Parathyroid adenoma (tissue), 2 donors: ENCODE measurements at regions not wholly inside any gene's neighbourhood (a gene's known extent, or its start where the extent isn't known, plus 50 kb on each side); places are given as distances from the start of the nearest gene placed in this dataset.

Source experiments
- H2AFZ ChIP-seq: fragments of 300-600 bp; sonication (generic); one replicate; pipeline ENCODE4 v1.7.0; 2017; ENCODE audit warnings: antibody characterized with exemption, mild to moderate bottlenecking
- H3K27ac ChIP-seq: fragments of 300-600 bp; sonication (generic); one replicate; pipeline ENCODE4 v1.7.0; 2017
- H3K27me3 ChIP-seq: fragments of 300-600 bp; sonication (generic); one replicate; pipeline ENCODE4 v1.7.0; 2017; ENCODE audit warnings: low read length; ENCODE audit not compliant: control insufficient read depth, insufficient read depth
- H3K36me3 ChIP-seq: fragments of 300-600 bp; sonication (generic); one replicate; pipeline ENCODE4 v1.7.0; 2017; ENCODE audit warnings: low read length; ENCODE audit not compliant: control insufficient read depth, insufficient read depth
- H3K4me1 ChIP-seq: fragments of 300-600 bp; sonication (generic); one replicate; pipeline ENCODE4 v1.7.0; 2017; ENCODE audit warnings: control low read depth
- H3K4me2 ChIP-seq: fragments of 300-600 bp; sonication (generic); one replicate; pipeline ENCODE4 v1.7.0; 2017; ENCODE audit warnings: low read length
- H3K4me3 ChIP-seq: fragments of 300-600 bp; sonication (generic); one replicate; pipeline ENCODE4 v1.7.0; 2017; ENCODE audit warnings: low read depth, low read length
- H3K79me2 ChIP-seq: fragments of 300-600 bp; sonication (generic); one replicate; pipeline ENCODE4 v1.7.0; 2017; ENCODE audit warnings: control low read depth
- H3K9ac ChIP-seq: fragments of 300-600 bp; sonication (generic); one replicate; pipeline ENCODE4 v1.7.0; 2017; ENCODE audit warnings: mild to moderate bottlenecking
- H3K9me3 ChIP-seq: fragments of 300-600 bp; sonication (generic); one replicate; pipeline ENCODE4 v1.7.0; 2017; ENCODE audit warnings: low read length; ENCODE audit not compliant: control insufficient read depth
- TF ChIP-seq, protein P1 (sequence below): fragments of 300-600 bp; sonication (generic); IDR thresholded peaks from one replicate; pipeline ENCODE4 v1.7.0; 2017; ENCODE audit warnings: antibody characterized with exemption, mild to moderate bottlenecking
- donor health status: primary hyperparathyroidism.

DNA sequence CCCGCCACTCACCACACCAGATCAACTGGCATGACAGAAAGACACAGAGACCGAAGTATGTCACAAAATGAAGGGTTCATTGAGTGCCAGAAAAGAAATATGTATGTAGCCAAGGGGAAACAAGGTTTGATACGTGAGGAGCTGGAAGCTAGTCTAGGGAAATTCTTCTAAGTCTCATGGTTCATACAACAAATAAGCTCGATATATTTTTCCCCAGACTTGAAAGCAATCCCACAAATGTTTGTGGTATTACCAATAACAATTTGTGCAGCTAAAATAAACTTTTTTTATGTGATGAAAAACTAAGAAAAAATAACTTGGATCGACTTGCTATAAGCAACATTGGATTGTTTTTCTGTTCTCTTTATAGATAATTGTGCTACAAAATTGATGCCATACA lies 777.0 kb downstream of the TSN start:
- H3K27me3 ChIP-seq: no peaks in the 10 kb centered on the region
- H2AFZ ChIP-seq: no peak overlapping the region
- no peak overlapping the region for H3K4me2 ChIP-seq
- no peaks in the 10 kb centered on the region for H3K36me3 ChIP-seq
- no peak overlapping the region for H3K9ac ChIP-seq
- H3K9me3 ChIP-seq: no peaks in the 10 kb centered on the region
- no peak overlapping the region for H3K27ac ChIP-seq
- no peaks in the 10 kb centered on the region for H3K79me2 ChIP-seq
- H3K4me1 ChIP-seq: no peaks in the 10 kb centered on the region
- H3K4me3 ChIP-seq: no peak overlapping the region
- TF ChIP-seq, protein P1, sequence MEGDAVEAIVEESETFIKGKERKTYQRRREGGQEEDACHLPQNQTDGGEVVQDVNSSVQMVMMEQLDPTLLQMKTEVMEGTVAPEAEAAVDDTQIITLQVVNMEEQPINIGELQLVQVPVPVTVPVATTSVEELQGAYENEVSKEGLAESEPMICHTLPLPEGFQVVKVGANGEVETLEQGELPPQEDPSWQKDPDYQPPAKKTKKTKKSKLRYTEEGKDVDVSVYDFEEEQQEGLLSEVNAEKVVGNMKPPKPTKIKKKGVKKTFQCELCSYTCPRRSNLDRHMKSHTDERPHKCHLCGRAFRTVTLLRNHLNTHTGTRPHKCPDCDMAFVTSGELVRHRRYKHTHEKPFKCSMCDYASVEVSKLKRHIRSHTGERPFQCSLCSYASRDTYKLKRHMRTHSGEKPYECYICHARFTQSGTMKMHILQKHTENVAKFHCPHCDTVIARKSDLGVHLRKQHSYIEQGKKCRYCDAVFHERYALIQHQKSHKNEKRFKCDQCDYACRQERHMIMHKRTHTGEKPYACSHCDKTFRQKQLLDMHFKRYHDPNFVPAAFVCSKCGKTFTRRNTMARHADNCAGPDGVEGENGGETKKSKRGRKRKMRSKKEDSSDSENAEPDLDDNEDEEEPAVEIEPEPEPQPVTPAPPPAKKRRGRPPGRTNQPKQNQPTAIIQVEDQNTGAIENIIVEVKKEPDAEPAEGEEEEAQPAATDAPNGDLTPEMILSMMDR: no peak

DNA sequence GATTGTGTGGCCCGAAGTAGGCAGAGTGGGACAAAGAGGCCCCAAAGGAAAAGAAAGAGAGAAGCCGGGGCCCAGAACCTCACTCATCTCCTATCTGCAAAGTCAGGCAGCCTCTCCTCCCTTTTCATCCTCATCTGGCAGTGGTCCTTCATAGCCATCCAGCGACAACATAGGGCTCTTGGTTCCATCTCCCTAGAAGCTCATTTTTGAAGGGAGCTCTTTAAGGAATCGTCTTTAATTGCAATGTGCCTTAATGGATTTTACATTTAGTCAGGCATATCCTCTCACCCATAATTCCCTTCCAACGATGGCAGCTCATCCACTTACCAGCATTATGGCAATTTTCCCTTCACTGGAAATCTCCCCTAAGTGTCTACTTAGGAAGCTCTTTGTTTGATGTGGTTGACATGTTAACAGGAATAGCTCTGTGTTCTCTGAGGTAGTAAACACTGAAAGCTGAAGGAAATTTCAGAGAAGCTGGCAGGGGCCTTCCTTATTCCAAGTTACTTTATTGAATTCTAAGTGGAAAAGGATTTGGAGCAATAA lies 780.6 kb downstream of the TSN start:
- Histone ChIP-seq H2AFZ (no peak overlapping the region), H3K79me2 (no peaks in the 10 kb centered on the region), H3K4me1 (no peaks in the 10 kb centered on the region), H3K27ac (no peak overlapping the region), H3K27me3 (no peaks in the 10 kb centered on the region), H3K9ac (no peak overlapping the region), H3K9me3 (no peaks in the 10 kb centered on the region), H3K4me3 (no peak overlapping the region), H3K4me2 (no peak overlapping the region), H3K36me3 (no peaks in the 10 kb centered on the region)
- TF ChIP-seq, protein P1: no peak

- Histone ChIP-seq H3K9ac (no peak overlapping the region), H2AFZ (no peak overlapping the region), H3K27ac (no peak overlapping the region), H3K27me3 (no peaks in the 10 kb centered on the region), H3K4me1 (no peaks in the 10 kb centered on the region), H3K79me2 (no peaks in the 10 kb centered on the region), H3K4me2 (no peak overlapping the region), H3K4me3 (no peak overlapping the region), H3K36me3 (no peaks in the 10 kb centered on the region), H3K9me3 (no peaks in the 10 kb centered on the region)
- TF ChIP-seq, protein P1: no peak
Measured at GRCh38 chr2:122539311-122539710, 783.9 kb downstream of the TSN start.

DNA sequence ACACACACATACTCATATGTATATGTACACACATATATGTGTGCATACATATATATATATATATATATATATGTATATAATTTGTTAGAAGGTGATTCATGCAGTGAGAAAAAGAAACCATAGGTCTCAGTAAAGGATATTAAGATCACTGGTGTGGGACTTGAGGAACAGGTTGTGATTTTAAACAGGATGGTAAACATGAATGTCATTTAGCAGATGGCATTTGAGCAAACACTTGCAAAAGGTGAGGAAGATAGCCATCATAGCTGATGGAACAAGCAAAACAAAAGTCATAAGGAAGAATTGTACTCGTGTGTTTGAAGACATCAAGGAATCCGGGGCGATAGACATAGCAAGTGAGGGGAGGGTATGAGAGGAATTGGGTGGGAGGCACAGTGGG lies 784.5 kb downstream of the TSN start:
- Histone ChIP-seq H3K27me3 (no peaks in the 10 kb centered on the region), H3K27ac (no peak overlapping the region), H3K36me3 (no peaks in the 10 kb centered on the region), H3K4me2 (no peak overlapping the region), H2AFZ (no peak overlapping the region), H3K4me3 (no peak overlapping the region), H3K79me2 (no peaks in the 10 kb centered on the region), H3K9me3 (no peaks in the 10 kb centered on the region), H3K9ac (no peak overlapping the region), H3K4me1 (no peaks in the 10 kb centered on the region)
- TF ChIP-seq, protein P1: no peak

DNA sequence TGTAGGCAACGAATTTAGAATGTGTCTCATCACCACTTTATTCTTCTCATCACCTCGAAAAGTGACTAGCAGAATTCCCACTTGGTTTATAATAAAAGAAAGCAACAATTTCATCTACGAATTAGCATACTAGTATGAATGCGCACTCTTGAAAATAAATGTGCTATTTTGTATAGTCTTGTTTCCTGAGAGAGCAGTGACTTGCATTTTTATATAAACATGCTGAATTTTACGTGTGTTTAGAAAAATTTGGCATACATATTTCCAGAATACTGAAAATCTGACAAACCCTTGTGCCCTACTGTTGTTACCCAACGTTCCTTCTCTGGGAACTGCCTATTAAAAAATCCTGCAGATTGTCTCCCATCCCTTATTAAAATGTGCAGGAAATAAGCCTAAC lies 786.8 kb downstream of the TSN start:
- Histone ChIP-seq H3K4me1 (no peaks in the 10 kb centered on the region), H3K36me3 (no peaks in the 10 kb centered on the region), H3K9ac (no peak overlapping the region), H2AFZ (no peak overlapping the region), H3K4me3 (no peak overlapping the region), H3K79me2 (no peaks in the 10 kb centered on the region), H3K9me3 (no peaks in the 10 kb centered on the region), H3K27ac (no peak overlapping the region), H3K4me2 (no peak overlapping the region), H3K27me3 (no peaks in the 10 kb centered on the region)
- TF ChIP-seq, protein P1: no peak
